Lower leg skin (tissue), 4 donors: ENCODE measurements at regions not wholly inside any gene's neighbourhood (a gene's known extent, or its start where the extent isn't known, plus 50 kb on each side); places are given as distances from the start of the nearest gene placed in this dataset.
A peak's percentile ranks its signal among the peaks of the same experiment; 100 is the strongest.

ENCODE experiments used
- DNase-seq, 2 donors: peaks; one replicate each; pipeline ENCODE4 v3.0.0-alpha.2; 2019; ENCODE audit warnings: low spot score in 2 of 2
- H3K4me3 ChIP-seq: fragments of 200-600 bp; sonication (generic); 2 replicates; pipeline ENCODE4 v1.5.1; 2017; ENCODE audit warnings: mild to moderate bottlenecking, low read depth; ENCODE audit not compliant: poor library complexity, severe bottlenecking
- CTCF ChIP-seq, 3 donors: fragments of 450-650 bp; IDR thresholded peaks; one replicate each; pipeline ENCODE4 v1.5.1; 2016; ENCODE audit warnings: antibody characterized with exemption in 3 of 3, mild to moderate bottlenecking in 3 of 3, moderate library complexity in 2 of 3
- POLR2A ChIP-seq, 2 donors: fragments of 450-650 bp; IDR thresholded peaks; one replicate each; pipeline ENCODE4 v1.6.1; 2016 to 2017; ENCODE audit warnings: antibody characterized with exemption in 2 of 2, mild to moderate bottlenecking in 1 of 2, moderate library complexity in 1 of 2
- WGBS, 2 donors: methylation state at CpG; one replicate each; pipeline ENCODE4 v1.1.5; 2018; 5-methylcytosine and 5-hydroxymethylcytosine counted together
- intact Hi-C: fragments of 100-400 bp; cut with DNase I; formaldehyde crosslinking; loops from one replicate; pipeline ENCODE4 v1.15.0; 2023; ENCODE audit warnings: low total_unique reads

DNA sequence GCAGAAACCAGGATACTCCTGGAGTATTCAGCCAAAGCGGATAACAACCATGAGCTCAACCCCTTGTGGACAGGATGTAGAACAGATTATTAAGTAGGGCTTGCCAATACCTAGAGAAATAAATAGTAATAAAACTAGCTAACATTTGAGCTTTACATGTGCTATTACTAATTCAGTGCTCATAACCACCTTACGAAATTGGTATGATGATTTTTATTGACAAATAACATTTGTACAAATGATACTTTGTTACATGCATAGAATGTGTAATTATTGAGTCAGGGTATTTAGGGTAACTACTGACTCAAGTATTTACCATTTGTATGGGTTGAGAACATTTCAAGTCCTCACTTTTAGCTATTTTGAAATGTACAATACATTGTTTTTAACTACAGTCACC lies 287.9 kb downstream of the CDC5L start:
- no peak for TF ChIP-seq CTCF (IDR thresholded peaks at IDR 0.05)
- TF ChIP-seq POLR2A (IDR thresholded peaks at IDR 0.05), result no peak
- DNase-seq, result no peak
- no peak overlapping the region for H3K4me3 ChIP-seq
- 84 to 91% methylated on average over 2 of the region's 2 CpGs for WGBS, 2 donors
- intact Hi-C loops, result no loop called here

DNA sequence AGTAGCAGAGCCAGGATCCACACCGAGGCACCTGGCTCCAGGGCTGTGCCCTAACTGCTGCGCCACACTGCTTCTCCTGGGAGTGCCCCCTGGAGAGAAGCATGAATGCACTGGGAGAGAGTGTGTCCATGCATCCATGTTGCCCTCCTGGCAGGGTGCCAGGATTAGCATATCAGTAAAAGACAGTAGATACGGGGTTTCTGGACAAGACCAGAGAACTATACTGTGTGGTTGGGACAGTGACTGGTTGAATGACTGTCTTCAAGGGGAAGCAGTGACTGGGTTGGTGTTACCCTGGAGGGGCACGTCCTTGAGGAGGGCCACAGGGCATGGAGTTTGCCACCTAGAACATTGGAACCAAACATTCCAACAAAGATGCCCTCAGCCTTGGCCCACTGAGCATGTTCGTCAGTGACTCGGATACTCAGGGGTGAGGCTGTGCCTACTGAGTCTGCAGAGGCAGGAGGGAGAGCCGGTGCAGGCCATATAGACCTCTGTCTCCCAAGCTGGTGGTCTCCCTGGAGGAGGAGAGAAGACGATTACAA lies 288.8 kb downstream of the CDC5L start:
- WGBS, 2 donors, result 89 to 91% methylated on average over 8 of the region's 8 CpGs
- no peak overlapping the region for H3K4me3 ChIP-seq
- TF ChIP-seq CTCF (IDR thresholded peaks at IDR 0.05) (no peak), POLR2A (IDR thresholded peaks at IDR 0.05) (no peak)
- intact Hi-C loops, result no loop called here
- DNase-seq, result peak in 1 of 2 donors; percentile 64

DNA sequence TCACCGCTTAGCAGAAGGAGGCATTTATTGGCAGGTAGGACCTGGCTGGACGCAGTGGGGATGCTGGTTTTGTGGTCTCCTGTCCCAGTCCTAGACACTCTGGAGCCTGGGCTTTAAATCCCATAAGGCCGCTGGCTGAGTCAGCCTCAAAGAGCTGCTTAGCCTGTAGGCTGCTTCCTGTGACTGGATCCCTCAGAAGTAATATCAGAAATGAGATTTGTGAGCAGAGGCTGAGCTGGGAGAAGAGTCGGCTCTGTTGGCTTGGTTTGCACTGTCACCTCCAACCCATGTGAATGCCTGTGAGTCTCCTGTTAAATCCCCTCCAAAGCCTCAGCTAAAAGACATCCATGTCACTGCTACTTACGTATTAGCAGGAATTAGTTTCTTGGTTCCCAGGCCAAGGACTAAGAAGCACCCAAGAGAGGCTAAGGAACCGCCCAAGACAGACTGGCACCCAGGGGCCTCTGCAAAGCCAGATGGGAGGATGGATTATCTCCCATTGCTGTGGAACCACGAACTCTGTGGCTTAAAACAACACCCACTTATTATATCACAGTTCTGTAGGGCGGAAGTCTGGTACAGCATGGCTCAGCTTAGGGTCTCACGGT lies 289.4 kb downstream of the CDC5L start:
- WGBS, 2 donors, result 88 to 89% methylated on average over 9 of the region's 9 CpGs
- intact Hi-C loops, result no loop called here
- no peak overlapping the region for H3K4me3 ChIP-seq
- no peak for DNase-seq
- no peak for TF ChIP-seq CTCF (IDR thresholded peaks at IDR 0.05)

GRCh38 chr6:44678252-44678935 lies 290.9 kb downstream of the CDC5L start:
- DNase-seq, result peak in 1 of 2 donors; percentile 76
- TF ChIP-seq POLR2A (IDR thresholded peaks at IDR 0.05) (no peak), CTCF (IDR thresholded peaks at IDR 0.05) (no peak)

DNA sequence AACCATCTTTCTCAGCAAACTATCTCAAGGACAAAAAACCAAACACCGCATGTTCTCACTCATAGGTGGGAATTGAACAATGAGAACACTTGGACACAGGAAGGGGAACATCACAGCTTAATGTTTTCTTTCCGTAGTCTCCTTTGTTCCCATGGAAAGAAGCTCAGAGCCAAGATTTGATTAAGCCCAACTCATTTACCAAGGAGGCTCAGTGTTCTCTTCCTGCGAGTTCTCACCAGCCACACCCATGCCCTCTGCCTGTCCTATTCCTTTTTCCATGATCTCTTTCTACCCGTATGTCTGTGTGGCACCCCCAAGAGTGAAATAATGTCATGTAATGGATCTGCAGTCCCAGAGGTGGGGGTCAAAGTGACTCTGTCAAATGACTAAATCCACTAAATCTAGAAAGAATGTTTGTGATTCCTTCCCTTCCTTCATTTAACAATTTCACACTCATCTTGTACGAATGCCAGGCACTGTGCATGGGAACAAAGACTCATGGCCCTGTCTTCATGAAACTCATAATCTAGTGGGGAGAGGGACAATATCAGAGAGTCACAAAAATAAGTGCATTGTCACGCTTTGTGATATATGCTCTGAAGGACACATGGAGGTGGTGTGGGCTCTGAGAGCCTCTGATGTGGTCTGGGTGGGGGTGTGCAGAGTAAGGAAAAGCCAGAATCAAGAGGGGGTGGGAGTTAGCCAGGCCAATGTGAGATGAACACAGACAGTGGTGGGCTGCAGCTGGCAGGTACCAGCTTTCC lies 292.1 kb downstream of the CDC5L start:
- WGBS, 2 donors, result 62 to 63% methylated on average over 6 of the region's 6 CpGs
- no peak for DNase-seq

More at GRCh38 chr6:44678252-44678935, 290.9 kb downstream of the CDC5L start:
- 83 to 87% methylated on average over 9 of the region's 9 CpGs for WGBS, 2 donors
- intact Hi-C loops, result no loop called here
- H3K4me3 ChIP-seq, result no peak overlapping the region

More for the DNA sequence above, 292.1 kb downstream of the CDC5L start:
- TF ChIP-seq POLR2A (IDR thresholded peaks at IDR 0.05), result no peak
- TF ChIP-seq CTCF (IDR thresholded peaks at IDR 0.05), result no peak
- no peak overlapping the region for H3K4me3 ChIP-seq
- intact Hi-C loops, result no loop called here
